ENCODE measurements at regions not wholly inside any gene's neighbourhood (a gene's known extent, or its start where the extent isn't known, plus 50 kb on each side); places are given as distances from the start of the nearest gene placed in this dataset.

DNA sequence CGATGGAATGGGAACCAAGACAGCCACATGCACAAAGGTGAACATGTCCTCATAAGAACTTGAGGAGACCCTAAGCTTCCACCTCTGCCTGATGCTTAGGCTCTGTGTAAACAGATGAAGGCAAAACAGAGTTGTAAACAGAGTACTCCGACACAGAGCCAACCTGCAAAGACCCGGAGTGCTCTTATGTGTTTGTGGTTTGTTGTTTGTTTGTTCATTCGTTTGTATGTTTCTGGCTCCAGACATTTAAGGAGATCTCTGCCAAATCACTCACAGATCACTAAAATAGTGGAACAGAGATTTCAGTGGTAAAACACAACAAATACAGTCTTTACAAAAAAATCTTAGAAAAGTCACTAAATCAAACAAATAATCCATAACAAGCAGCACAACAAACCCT lies 294.9 kb downstream of the EIPR1 start:
- no peaks in the 10 kb centered on the region for H3K9me3 Mint-ChIP-seq
- no peak overlapping the region for H3K4me3 Mint-ChIP-seq
- peaks cover 5% of the 10 kb centered on the region for H3K36me3 Mint-ChIP-seq (ENCODE audit: low read depth)
- DNase-seq (ENCODE audit: low read depth, low spot score): no peak
- peaks cover 10% of the 10 kb centered on the region for H3K4me1 Mint-ChIP-seq
- H3K27ac Mint-ChIP-seq (ENCODE audit: unreplicated experiment): no peak overlapping the region
- TF ChIP-seq, protein P1, sequence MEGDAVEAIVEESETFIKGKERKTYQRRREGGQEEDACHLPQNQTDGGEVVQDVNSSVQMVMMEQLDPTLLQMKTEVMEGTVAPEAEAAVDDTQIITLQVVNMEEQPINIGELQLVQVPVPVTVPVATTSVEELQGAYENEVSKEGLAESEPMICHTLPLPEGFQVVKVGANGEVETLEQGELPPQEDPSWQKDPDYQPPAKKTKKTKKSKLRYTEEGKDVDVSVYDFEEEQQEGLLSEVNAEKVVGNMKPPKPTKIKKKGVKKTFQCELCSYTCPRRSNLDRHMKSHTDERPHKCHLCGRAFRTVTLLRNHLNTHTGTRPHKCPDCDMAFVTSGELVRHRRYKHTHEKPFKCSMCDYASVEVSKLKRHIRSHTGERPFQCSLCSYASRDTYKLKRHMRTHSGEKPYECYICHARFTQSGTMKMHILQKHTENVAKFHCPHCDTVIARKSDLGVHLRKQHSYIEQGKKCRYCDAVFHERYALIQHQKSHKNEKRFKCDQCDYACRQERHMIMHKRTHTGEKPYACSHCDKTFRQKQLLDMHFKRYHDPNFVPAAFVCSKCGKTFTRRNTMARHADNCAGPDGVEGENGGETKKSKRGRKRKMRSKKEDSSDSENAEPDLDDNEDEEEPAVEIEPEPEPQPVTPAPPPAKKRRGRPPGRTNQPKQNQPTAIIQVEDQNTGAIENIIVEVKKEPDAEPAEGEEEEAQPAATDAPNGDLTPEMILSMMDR (conservative IDR thresholded peaks at IDR 0.05): no peak
- H3K27me3 Mint-ChIP-seq (ENCODE audit: low read depth): no peaks in the 10 kb centered on the region

DNA sequence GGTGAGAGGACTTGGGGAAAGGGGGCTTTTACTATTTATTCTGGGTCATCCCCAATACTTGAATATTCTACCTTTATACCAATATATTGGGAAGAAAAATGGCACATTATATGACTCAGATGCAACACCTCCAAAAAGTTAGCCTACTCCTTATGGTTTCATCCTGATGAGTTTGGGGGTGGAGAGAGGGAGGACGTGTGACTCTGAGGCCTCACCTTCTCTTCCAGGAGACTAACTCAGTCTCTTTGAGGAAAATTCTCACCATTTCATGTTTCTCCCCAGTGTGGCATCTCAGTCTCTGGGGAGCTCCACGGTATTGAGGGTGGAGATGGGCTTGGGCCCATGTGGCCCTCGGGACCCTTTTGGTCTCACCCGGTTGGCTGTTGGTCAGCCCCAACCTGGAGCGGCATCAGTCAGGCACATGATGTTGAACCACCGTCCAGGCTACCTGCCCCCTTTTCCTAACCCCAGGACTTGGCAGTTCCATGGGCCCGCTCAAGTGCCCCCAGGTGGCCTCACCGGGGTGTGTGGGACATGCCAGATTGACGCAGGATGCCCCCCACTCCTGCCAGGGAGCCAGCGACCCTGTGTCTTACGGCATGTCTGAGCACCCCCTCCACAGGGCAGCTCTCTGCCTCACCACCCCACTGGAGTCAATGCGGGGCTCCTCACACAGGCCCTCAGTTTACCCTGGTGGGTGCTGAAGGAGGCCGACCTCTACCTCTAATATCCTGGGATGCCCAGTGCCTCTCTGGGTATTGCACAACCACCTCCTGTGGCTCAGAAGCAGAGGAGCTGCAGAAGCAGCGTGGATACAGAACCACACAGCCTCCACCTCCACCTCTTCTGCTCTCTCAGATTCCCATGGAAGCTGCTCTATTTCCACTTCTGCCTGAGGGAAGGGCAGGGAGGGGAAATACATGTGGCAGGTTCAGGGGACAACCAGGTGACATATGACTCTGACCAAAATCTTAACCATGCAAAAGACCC lies 297.4 kb downstream of the EIPR1 start:
- H3K36me3 Mint-ChIP-seq (ENCODE audit: low read depth): peaks cover 1% of the 10 kb centered on the region
- DNase-seq (ENCODE audit: low read depth, low spot score): no peak
- no peaks in the 10 kb centered on the region for H3K9me3 Mint-ChIP-seq
- TF ChIP-seq, protein P1 (conservative IDR thresholded peaks at IDR 0.05): no peak
- H3K4me1 Mint-ChIP-seq: peaks cover 29% of the 10 kb centered on the region
- no peak overlapping the region for H3K4me3 Mint-ChIP-seq
- H3K27ac Mint-ChIP-seq (ENCODE audit: unreplicated experiment): no peak overlapping the region
- H3K27me3 Mint-ChIP-seq (ENCODE audit: low read depth): no peaks in the 10 kb centered on the region

DNA sequence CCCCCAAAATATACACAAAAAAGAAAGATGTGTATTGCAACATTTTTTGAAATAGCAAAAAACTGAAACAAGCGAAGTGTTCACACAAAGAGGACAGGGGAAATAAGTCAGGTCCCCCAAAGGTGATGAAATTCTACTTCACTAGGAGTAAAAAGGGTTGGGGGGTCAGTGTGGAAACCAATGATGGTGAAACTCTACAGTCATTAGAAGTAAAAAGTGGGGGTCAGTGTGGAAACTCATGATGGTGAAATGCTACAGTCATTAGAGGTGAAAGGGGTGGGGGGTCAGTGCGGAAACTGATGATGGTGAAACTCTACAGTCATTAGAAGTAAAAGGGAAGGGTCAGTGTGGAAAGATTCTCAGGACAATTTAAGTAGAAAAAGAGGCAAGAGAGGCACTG lies 298.2 kb downstream of the EIPR1 start:
- no peak overlapping the region for H3K27ac Mint-ChIP-seq (ENCODE audit: unreplicated experiment)
- TF ChIP-seq, protein P1 (conservative IDR thresholded peaks at IDR 0.05): no peak
- H3K4me3 Mint-ChIP-seq: no peak overlapping the region
- H3K36me3 Mint-ChIP-seq (ENCODE audit: low read depth): no peaks in the 10 kb centered on the region
- no peak for DNase-seq (ENCODE audit: low read depth, low spot score)
- H3K27me3 Mint-ChIP-seq (ENCODE audit: low read depth): no peaks in the 10 kb centered on the region
- H3K4me1 Mint-ChIP-seq: peaks cover 29% of the 10 kb centered on the region
- H3K9me3 Mint-ChIP-seq: no peaks in the 10 kb centered on the region

DNA sequence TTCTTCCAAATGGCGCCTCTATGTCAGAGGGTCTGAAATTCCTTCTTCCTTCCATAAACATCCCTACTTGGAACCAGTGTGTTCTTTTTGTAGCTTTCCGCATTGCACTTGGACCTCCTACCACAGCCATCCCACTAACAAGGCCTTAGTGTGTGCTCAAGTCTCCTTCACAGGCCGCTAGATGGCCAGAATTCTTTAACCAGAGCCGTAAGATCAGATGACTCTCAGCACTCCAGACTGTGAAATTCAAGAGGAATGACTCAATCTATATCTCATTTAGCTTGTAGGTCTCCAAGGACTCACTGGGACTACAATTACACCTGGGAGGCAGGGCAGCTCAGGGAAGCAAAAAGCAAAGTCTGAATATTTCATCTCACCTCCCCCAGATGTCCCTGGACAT lies 298.9 kb downstream of the EIPR1 start:
- TF ChIP-seq, protein P1 (conservative IDR thresholded peaks at IDR 0.05): no peak
- Mint-ChIP-seq H3K27me3 (ENCODE audit: low read depth) (no peaks in the 10 kb centered on the region), H3K4me3 (no peak overlapping the region), H3K36me3 (ENCODE audit: low read depth) (no peaks in the 10 kb centered on the region), H3K9me3 (no peaks in the 10 kb centered on the region), H3K27ac (ENCODE audit: unreplicated experiment) (no peak overlapping the region), H3K4me1 (peaks cover 29% of the 10 kb centered on the region)
- no peak for DNase-seq (ENCODE audit: low read depth, low spot score)

DNA sequence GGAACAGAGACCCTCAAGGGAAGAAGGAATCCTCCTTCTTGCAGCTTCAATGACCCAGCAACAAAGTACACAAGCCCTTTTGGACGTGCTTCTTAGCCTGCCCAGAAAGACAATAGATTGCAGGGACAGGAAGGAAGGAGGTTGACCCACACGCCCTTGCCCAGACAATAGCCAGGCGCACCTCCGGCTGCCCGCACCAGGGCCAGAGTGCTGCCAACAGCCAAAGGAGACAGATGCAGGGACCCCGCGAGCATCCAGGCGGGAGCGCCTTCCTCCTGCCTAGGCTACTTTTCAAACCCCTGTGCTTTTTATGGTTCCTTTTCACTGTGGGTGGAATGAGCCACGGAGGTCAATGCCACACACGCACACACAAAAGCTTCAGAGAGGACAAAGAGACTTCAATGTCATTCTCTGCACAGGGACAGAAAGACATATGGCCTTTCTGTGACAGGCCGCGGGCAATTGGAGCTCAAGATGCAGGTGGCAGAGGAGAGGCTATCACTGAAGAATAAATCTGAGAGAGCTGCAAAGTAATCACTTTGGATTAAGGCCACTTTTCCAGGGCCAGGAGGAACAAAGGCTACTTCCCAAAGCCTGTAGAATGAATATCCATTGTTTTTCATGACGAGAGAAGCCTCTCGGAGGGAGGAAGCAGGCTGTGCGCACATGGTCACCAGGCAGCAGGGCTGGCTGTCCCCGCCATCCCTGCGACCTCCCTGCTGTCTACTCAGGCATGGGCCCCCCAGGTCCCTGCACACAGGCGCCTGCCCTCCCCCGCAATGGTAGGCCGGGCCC lies 300.6 kb downstream of the EIPR1 start:
- Mint-ChIP-seq H3K36me3 (ENCODE audit: low read depth) (no peaks in the 10 kb centered on the region), H3K27me3 (ENCODE audit: low read depth) (peaks cover 3% of the 10 kb centered on the region), H3K4me1 (peaks cover 41% of the 10 kb centered on the region), H3K9me3 (no peaks in the 10 kb centered on the region), H3K27ac (ENCODE audit: unreplicated experiment) (peak overlapping the region; percentile 96), H3K4me3 (peak overlapping the region; percentile 22)
- peak; percentile 20 for DNase-seq (ENCODE audit: low read depth, low spot score)
- TF ChIP-seq, protein P1 (conservative IDR thresholded peaks at IDR 0.05): no peak
